CD4-positive, alpha-beta T cell (primary cell): ENCODE measurements at regions not wholly inside any gene's neighbourhood (a gene's known extent, or its start where the extent isn't known, plus 50 kb on each side); places are given as distances from the start of the nearest gene placed in this dataset.

Experiments used
- ATAC-seq: fragments of 200-7000 bp; cut with Tn5 transposase; one replicate; pipeline ENCODE4 v1.10.0; 2022; ENCODE audit warnings: mild to moderate bottlenecking; ENCODE audit not compliant: poor library complexity
- CTCF ChIA-PET: fragments of 350-600 bp; sonication (Branson Sonifier 250); formaldehyde crosslinking; loops from one replicate; lab custom pipeline; 2021; ENCODE audit warnings: antibody characterized with exemption, inconsistent platforms; lab: Charles Lee
- POLR2A ChIA-PET: fragments of 350-600 bp; sonication (Branson Sonifier 250); formaldehyde crosslinking; loops from one replicate; lab custom pipeline; 2021; ENCODE audit warnings: antibody characterized with exemption, inconsistent platforms; lab: Charles Lee
- DNase-seq, 14 experiments: peaks; one replicate each; pipeline ENCODE4 v3.0.0-alpha.2; 2013 to 2020; ENCODE audit warnings: mixed read lengths in 2 of 14
- H3K27ac ChIP-seq, 2 donors: one replicate each; pipeline versions ENCODE4 v1.5.1 to v1.7.0; 2013; ENCODE audit warnings: low read length in 2 of 2, low read depth in 1 of 2, mild to moderate bottlenecking in 1 of 2
- H3K27me3 ChIP-seq, 2 experiments: 1 replicate in 1 of 2; 2 replicates in 1 of 2; pipeline versions ENCODE4 v1.6.1 to v1.7.0; 2013; ENCODE audit warnings: low read length in 2 of 2, control low read depth in 1 of 2, mild to moderate bottlenecking in 1 of 2, moderate library complexity in 1 of 2; ENCODE audit not compliant: insufficient read depth in 2 of 2, control insufficient read depth in 1 of 2
- H3K36me3 ChIP-seq: one replicate; pipeline ENCODE4 v1.6.1; 2013; ENCODE audit warnings: low read length, control low read depth; ENCODE audit not compliant: insufficient read depth
- H3K4me1 ChIP-seq: one replicate; pipeline ENCODE4 v1.6.1; 2013; ENCODE audit warnings: low read length, control low read depth; ENCODE audit not compliant: insufficient read depth
- H3K4me3 ChIP-seq: one replicate; pipeline ENCODE4 v1.5.1; 2013; ENCODE audit warnings: mild to moderate bottlenecking, low read length, moderate library complexity
- H3K9me3 ChIP-seq, 2 experiments: 1 replicate in 1 of 2; 2 replicates in 1 of 2; pipeline versions ENCODE4 v1.6.1 to v1.7.0; 2013; ENCODE audit warnings: low read length in 2 of 2, mild to moderate bottlenecking in 2 of 2, control low read depth in 1 of 2, moderate library complexity in 1 of 2; ENCODE audit not compliant: control insufficient read depth in 1 of 2, insufficient read depth in 1 of 2
- H3K27ac Mint-ChIP-seq: one replicate; pipeline ENCODE4 v1.8.0; 2020; ENCODE audit warnings: mixed read lengths
- H3K27me3 Mint-ChIP-seq: one replicate; pipeline ENCODE4 v1.8.0; 2021; ENCODE audit warnings: mixed read lengths
- H3K36me3 Mint-ChIP-seq: one replicate; pipeline ENCODE4 v1.8.0; 2021; ENCODE audit warnings: low read depth, mixed read lengths
- H3K4me1 Mint-ChIP-seq: one replicate; pipeline ENCODE4 v1.8.0; 2021; ENCODE audit warnings: low read depth, mixed read lengths
- H3K4me3 Mint-ChIP-seq: one replicate; pipeline ENCODE4 v1.8.0; 2020; ENCODE audit warnings: mild to moderate bottlenecking, mixed read lengths
- H3K9me3 Mint-ChIP-seq: one replicate; pipeline ENCODE4 v1.8.0; 2020; ENCODE audit warnings: mixed read lengths
- intact Hi-C, 2 experiments: fragments of 100-400 bp; cut with DNase I in 1 of 2; cut with micrococcal nuclease in 1 of 2; formaldehyde crosslinking; loops; one replicate each; pipeline versions ENCODE4 v1.15.1 to v1.9.0; 2023 to 2025; cut with DNase I, micrococcal nuclease
- TF ChIP-seq, protein P1 (sequence below): fragments of 200-600 bp; IDR thresholded peaks from one replicate; pipeline ENCODE4 v1.8.0; 2022; ENCODE audit warnings: antibody characterized with exemption, mild to moderate bottlenecking

- POLR2A ChIA-PET = no interaction called here
- no peak overlapping the region for H3K27ac ChIP-seq
- no peak overlapping the region for H3K4me3 ChIP-seq
- Mint-ChIP-seq H3K9me3 (no peaks in the 10 kb centered on the region), H3K4me3 (no peak overlapping the region), H3K27me3 (peaks cover 18% of the 10 kb centered on the region), H3K36me3 (no peaks in the 10 kb centered on the region), H3K4me1 (no peaks in the 10 kb centered on the region), H3K27ac (no peak overlapping the region)
- TF ChIP-seq, protein P1, sequence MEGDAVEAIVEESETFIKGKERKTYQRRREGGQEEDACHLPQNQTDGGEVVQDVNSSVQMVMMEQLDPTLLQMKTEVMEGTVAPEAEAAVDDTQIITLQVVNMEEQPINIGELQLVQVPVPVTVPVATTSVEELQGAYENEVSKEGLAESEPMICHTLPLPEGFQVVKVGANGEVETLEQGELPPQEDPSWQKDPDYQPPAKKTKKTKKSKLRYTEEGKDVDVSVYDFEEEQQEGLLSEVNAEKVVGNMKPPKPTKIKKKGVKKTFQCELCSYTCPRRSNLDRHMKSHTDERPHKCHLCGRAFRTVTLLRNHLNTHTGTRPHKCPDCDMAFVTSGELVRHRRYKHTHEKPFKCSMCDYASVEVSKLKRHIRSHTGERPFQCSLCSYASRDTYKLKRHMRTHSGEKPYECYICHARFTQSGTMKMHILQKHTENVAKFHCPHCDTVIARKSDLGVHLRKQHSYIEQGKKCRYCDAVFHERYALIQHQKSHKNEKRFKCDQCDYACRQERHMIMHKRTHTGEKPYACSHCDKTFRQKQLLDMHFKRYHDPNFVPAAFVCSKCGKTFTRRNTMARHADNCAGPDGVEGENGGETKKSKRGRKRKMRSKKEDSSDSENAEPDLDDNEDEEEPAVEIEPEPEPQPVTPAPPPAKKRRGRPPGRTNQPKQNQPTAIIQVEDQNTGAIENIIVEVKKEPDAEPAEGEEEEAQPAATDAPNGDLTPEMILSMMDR = no peak
- DNase-seq (no peak), ATAC-seq (no peak)
- H3K36me3 ChIP-seq = no peaks in the 10 kb centered on the region
- H3K9me3 ChIP-seq = no peaks in the 10 kb centered on the region
- intact Hi-C loops = no loop called here
- H3K27me3 ChIP-seq = no peaks in the 10 kb centered on the region
- CTCF ChIA-PET = no interaction called here
- no peaks in the 10 kb centered on the region for H3K4me1 ChIP-seq
Observed at GRCh38 chr13:26112843-26113242, 61.0 kb upstream of the SHISA2 start.

DNA sequence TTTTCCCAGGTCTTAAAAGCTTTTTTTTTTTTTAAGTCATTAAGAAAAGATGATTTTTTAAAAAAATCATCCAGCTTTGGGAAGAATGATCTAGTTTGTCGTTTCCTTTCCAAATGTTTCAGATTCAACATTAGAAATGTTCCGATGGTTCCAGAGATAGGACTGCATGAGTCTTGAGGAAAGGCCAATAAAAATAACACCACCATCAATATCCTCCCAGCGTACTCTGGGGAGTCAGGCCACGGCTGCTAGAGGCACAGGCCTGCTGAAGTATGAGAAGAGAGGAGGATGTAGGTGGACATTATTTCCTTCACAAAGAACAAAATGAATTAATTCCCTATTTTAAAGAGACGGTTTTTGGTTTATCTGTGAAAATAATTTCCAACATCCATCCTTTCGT lies 60.0 kb upstream of the SHISA2 start:
- peaks cover 17% of the 10 kb centered on the region for H3K27me3 Mint-ChIP-seq
- Histone ChIP-seq H3K4me1 (no peaks in the 10 kb centered on the region), H3K9me3 (no peaks in the 10 kb centered on the region), H3K4me3 (no peak overlapping the region), H3K27ac (no peak overlapping the region), H3K36me3 (no peaks in the 10 kb centered on the region), H3K27me3 (no peaks in the 10 kb centered on the region)
- DNase-seq (no peak), ATAC-seq (no peak)
- no peak overlapping the region for H3K27ac Mint-ChIP-seq
- intact Hi-C loops = no loop called here
- POLR2A ChIA-PET = no interaction called here
- H3K4me1 Mint-ChIP-seq = no peaks in the 10 kb centered on the region
- H3K4me3 Mint-ChIP-seq = no peak overlapping the region
- no peaks in the 10 kb centered on the region for H3K36me3 Mint-ChIP-seq
- TF ChIP-seq, protein P1 = no peak
- H3K9me3 Mint-ChIP-seq = no peaks in the 10 kb centered on the region
- CTCF ChIA-PET = interaction anchor here (0.6 kb wide), 1 partner anchor 1227 kb away, joined by 3 read pairs; no protein-coding TSS in a partner anchor
